GM12878 (cell line): ENCODE measurements at regions not wholly inside any gene's neighbourhood (a gene's known extent, or its start where the extent isn't known, plus 50 kb on each side); places are given as distances from the start of the nearest gene placed in this dataset. TPM values are rescaled to one million over a fixed set of nuclear protein-coding genes. Genes with fewer than 3 reads are reported as not detected.

Source experiments
- ATAC-seq: fragments of 200-7000 bp; cut with Tn5 transposase; 3 replicates; pipeline ENCODE4 v1.9.1; 2020; ENCODE audit warnings: mild to moderate bottlenecking, moderate library complexity
- BruUV-seq: library from RNA; stranded (reverse); fragments of 400-500 nt; replicated peaks from 2 replicates; lab custom pipeline; 2021; lab: Mats Ljungman, UMichigan
- CTCF ChIA-PET: fragments of 300-600 bp; sonication (Branson Sonifier 250); formaldehyde crosslinking; extraction: SDS; loops from one replicate; lab custom pipeline; 2021; ENCODE audit warnings: inconsistent platforms; lab: Yijun Ruan, JAX
- POLR2A ChIA-PET: fragments of 350-600 bp; formaldehyde crosslinking; extraction: SDS; loops from one replicate; lab custom pipeline; 2021; ENCODE audit warnings: inconsistent platforms; lab: Charles Lee
- RAD21 ChIA-PET: fragments of 300-600 bp; sonication (Branson Sonifier 250); formaldehyde crosslinking; loops from one replicate; lab custom pipeline; 2023; ENCODE audit warnings: antibody characterized with exemption; ENCODE audit not compliant: unreplicated experiment; lab: Charles Lee
- SMC1A ChIA-PET: fragments of 300-600 bp; sonication (Branson Sonifier 250); formaldehyde crosslinking; loops from one replicate; lab custom pipeline; 2023; ENCODE audit not compliant: unreplicated experiment, uncharacterized antibody; lab: Charles Lee
- DNase-seq: peaks from one replicate; pipeline ENCODE4 v3.0.0-alpha.2; 2011; ENCODE audit warnings: low read depth, low spot score
- FAIRE-seq: peaks from 3 replicates; lab custom pipeline; 2011; peaks lifted over from hg19 to GRCh38; lab: Jason Lieb, UNC
- H2AFZ ChIP-seq: 2 replicates; pipeline ENCODE4 v1.6.0; 2011; ENCODE audit warnings: low read depth, low read length, control low read depth; ENCODE audit not compliant: control insufficient read depth
- H3K27ac ChIP-seq: 2 replicates; pipeline ENCODE4 v1.5.1; 2011; ENCODE audit warnings: control low read depth; ENCODE audit not compliant: control insufficient read depth, insufficient read depth
- H3K27me3 ChIP-seq, 2 experiments: replicated peaks in 1 of 2; 2 replicates each; pipeline versions ENCODE4 v1.6.0 to v1.6.1; 2011; ENCODE audit warnings: low read length in 1 of 2; ENCODE audit not compliant: control insufficient read depth in 2 of 2, insufficient read depth in 2 of 2
- H3K36me3 ChIP-seq, 2 experiments: 2 replicates each; pipeline ENCODE4 v1.5.1; 2011; ENCODE audit warnings: low read length in 1 of 2; ENCODE audit not compliant: control insufficient read depth in 2 of 2, insufficient read depth in 2 of 2
- H3K4me1 ChIP-seq: 2 replicates; pipeline ENCODE4 v1.6.1; 2011; ENCODE audit warnings: mild to moderate bottlenecking, low read length, moderate library complexity, mixed read lengths; ENCODE audit not compliant: control insufficient read depth, insufficient read depth
- H3K4me2 ChIP-seq: 2 replicates; pipeline ENCODE4 v1.6.0; 2011; ENCODE audit warnings: control low read depth; ENCODE audit not compliant: control insufficient read depth, insufficient read depth
- H3K4me3 ChIP-seq: fragments of 200-600 bp; sonication (generic); 2 replicates; pipeline ENCODE4 v1.5.1; 2016
- H3K79me2 ChIP-seq: 2 replicates; pipeline ENCODE4 v1.6.0; 2011; ENCODE audit warnings: low read length; ENCODE audit not compliant: control insufficient read depth, insufficient read depth
- H3K9ac ChIP-seq: 2 replicates; pipeline ENCODE4 v1.8.0; 2011; ENCODE audit warnings: low read length, control low read depth, mixed read lengths; ENCODE audit not compliant: control insufficient read depth, insufficient read depth
- H3K9me3 ChIP-seq: replicated peaks from 3 replicates; pipeline ENCODE4 v1.5.1; 2011; ENCODE audit warnings: mild to moderate bottlenecking, low read length; ENCODE audit not compliant: control insufficient read depth, insufficient read depth
- H4K20me1 ChIP-seq: 2 replicates; pipeline ENCODE4 v1.6.0; 2011; ENCODE audit not compliant: control insufficient read depth, insufficient read depth
- ATF7 ChIP-seq: fragments of 450-650 bp; IDR thresholded peaks from 2 replicates; pipeline ENCODE4 v1.6.1; 2016; ENCODE audit warnings: low read depth, mild to moderate bottlenecking
- MXI1 ChIP-seq: fragments of 150-350 bp; IDR thresholded peaks from 2 replicates; pipeline ENCODE4 v1.6.1; 2011; ENCODE audit warnings: low read depth, mild to moderate bottlenecking, inconsistent platforms, low read length, improper control_type of control experiment
- WGBS: methylation state at CpG from one replicate; pipeline ENCODE4 v1.1.6; 2016; ENCODE audit warnings: low lambda C conversion rate; ENCODE audit not compliant: insufficient replicate concordance, insufficient coverage; ENCODE audit errors: missing lambda C conversion rate; 5-methylcytosine and 5-hydroxymethylcytosine counted together
- in situ Hi-C: fragments of 300-500 bp; cut with MboI; formaldehyde crosslinking; loops from 9 replicates; pipeline ENCODE4 v1.14.3; 2018; ENCODE audit warnings: mixed read lengths
- intact Hi-C: fragments of 100-400 bp; cut with micrococcal nuclease; formaldehyde crosslinking; loops from one replicate; pipeline ENCODE4 v1.14.2; 2022; ENCODE audit not compliant: unreplicated experiment
- small RNA-seq: library from RNA; depleted of rRNA; stranded (forward); fragments of <200 nt; gene quantifications from one replicate; pipeline ENCODE3, GENCODE V24; 2014
- TF ChIP-seq, protein P1 (sequence below): IDR thresholded peaks from 2 replicates; pipeline ENCODE4 v1.6.1; 2012; ENCODE audit warnings: mild to moderate bottlenecking, low read depth, low read length

GRCh38 chr18:54532222-54532621, 58.8 kb upstream of the DYNAP start (continued):
- TF ChIP-seq, protein P1, sequence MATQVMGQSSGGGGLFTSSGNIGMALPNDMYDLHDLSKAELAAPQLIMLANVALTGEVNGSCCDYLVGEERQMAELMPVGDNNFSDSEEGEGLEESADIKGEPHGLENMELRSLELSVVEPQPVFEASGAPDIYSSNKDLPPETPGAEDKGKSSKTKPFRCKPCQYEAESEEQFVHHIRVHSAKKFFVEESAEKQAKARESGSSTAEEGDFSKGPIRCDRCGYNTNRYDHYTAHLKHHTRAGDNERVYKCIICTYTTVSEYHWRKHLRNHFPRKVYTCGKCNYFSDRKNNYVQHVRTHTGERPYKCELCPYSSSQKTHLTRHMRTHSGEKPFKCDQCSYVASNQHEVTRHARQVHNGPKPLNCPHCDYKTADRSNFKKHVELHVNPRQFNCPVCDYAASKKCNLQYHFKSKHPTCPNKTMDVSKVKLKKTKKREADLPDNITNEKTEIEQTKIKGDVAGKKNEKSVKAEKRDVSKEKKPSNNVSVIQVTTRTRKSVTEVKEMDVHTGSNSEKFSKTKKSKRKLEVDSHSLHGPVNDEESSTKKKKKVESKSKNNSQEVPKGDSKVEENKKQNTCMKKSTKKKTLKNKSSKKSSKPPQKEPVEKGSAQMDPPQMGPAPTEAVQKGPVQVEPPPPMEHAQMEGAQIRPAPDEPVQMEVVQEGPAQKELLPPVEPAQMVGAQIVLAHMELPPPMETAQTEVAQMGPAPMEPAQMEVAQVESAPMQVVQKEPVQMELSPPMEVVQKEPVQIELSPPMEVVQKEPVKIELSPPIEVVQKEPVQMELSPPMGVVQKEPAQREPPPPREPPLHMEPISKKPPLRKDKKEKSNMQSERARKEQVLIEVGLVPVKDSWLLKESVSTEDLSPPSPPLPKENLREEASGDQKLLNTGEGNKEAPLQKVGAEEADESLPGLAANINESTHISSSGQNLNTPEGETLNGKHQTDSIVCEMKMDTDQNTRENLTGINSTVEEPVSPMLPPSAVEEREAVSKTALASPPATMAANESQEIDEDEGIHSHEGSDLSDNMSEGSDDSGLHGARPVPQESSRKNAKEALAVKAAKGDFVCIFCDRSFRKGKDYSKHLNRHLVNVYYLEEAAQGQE = no peak

DNA sequence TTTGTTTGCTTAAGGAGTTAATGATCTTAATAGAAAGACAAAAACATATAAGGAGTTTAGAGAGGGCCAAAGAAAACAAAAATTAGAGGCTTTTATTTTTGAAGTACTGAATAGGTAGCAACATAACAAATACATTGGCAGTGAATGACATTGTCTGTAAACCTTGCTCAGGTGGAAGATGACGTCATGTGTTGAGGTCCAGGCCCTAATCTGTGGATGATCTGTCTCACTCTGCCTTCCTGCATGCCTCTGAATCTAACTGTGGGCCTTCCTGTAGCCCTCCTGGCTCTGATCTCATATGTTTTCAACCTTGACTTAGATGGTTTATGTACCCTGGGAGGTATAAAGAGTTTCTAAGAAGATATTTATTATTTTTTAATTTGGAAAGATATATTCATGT, 58.1 kb upstream of the DYNAP start:
- no peaks in the 10 kb centered on the region for H3K36me3 ChIP-seq
- peaks cover 3% of the 10 kb centered on the region; the same call in 1 of the 3 replicates for H3K9me3 ChIP-seq
- H3K27me3 ChIP-seq = no peaks in the 10 kb centered on the region
- H2AFZ ChIP-seq = no peak overlapping the region
- intact Hi-C loops (no loop called here), in situ Hi-C loops (no loop called here)
- ChIA-PET CTCF (no interaction called here), SMC1A (no interaction called here), RAD21 (no interaction called here), POLR2A (no interaction called here)
- TF ChIP-seq ATF7 (peak; percentile 25; the same call in 1 of the 2 replicates), MXI1 (no peak)
- H3K4me2 ChIP-seq = no peak overlapping the region
- H3K4me1 ChIP-seq = no peaks in the 10 kb centered on the region
- no peak for FAIRE-seq
- H3K27ac ChIP-seq = no peak overlapping the region
- no peak overlapping the region for H3K9ac ChIP-seq
- H3K4me3 ChIP-seq = no peak overlapping the region
- BruUV-seq = no TSS peak
- DNase-seq = no peak
- no peaks in the 10 kb centered on the region for H4K20me1 ChIP-seq
- WGBS = 0% methylated on average over 1 of the region's 1 CpG
- no peaks in the 10 kb centered on the region for H3K79me2 ChIP-seq
- ATAC-seq = no peak

Small RNAs in the stretch of these regions (small RNA-seq; reads per million reads assigned to genes)
- not detected for gene AC090897.1
